GM23338 (cell line): ENCODE measurements at regions not wholly inside any gene's neighbourhood (a gene's known extent, or its start where the extent isn't known, plus 50 kb on each side); places are given as distances from the start of the nearest gene placed in this dataset.

ENCODE experiments used
- ATAC-seq: fragments of 200-7000 bp; cut with Tn5 transposase; 3 replicates; pipeline ENCODE4 v1.9.1; 2020
- DNase-seq: peaks from one replicate; pipeline ENCODE4 v3.0.0-alpha.2; 2015; ENCODE audit warnings: low spot score
- H2AFZ ChIP-seq: fragments of 200-600 bp; sonication (generic); 2 replicates; pipeline ENCODE4 v1.8.0; 2016; ENCODE audit warnings: antibody characterized with exemption, mild to moderate bottlenecking, moderate library complexity
- H3F3A ChIP-seq: fragments of 200-600 bp; sonication (generic); replicated peaks from 2 replicates; pipeline ENCODE4 v1.8.0; 2017; ENCODE audit warnings: antibody characterized with exemption, mixed run types, low read depth
- H3K27ac ChIP-seq: fragments of 200-600 bp; sonication (generic); 2 replicates; pipeline ENCODE4 v1.6.1; 2016; ENCODE audit warnings: low read depth
- H3K27me3 ChIP-seq: fragments of 200-600 bp; sonication (generic); 2 replicates; pipeline ENCODE4 v1.8.0; 2016; ENCODE audit warnings: mild to moderate bottlenecking, mixed run types, moderate library complexity; ENCODE audit not compliant: insufficient read depth
- H3K36me3 ChIP-seq: fragments of 200-600 bp; sonication (generic); 2 replicates; pipeline ENCODE4 v1.8.0; 2016; ENCODE audit warnings: mild to moderate bottlenecking; ENCODE audit not compliant: insufficient read depth
- H3K4me1 ChIP-seq: fragments of 200-600 bp; sonication (generic); 2 replicates; pipeline ENCODE4 v1.8.0; 2016; ENCODE audit warnings: mild to moderate bottlenecking, moderate library complexity; ENCODE audit not compliant: insufficient read depth
- H3K4me2 ChIP-seq: fragments of 200-600 bp; sonication (generic); 2 replicates; pipeline ENCODE4 v1.7.1; 2017; ENCODE audit warnings: mixed run types
- H3K4me3 ChIP-seq: fragments of 200-600 bp; sonication (generic); 2 replicates; pipeline ENCODE4 v1.6.1; 2016; ENCODE audit warnings: mixed run types
- H3K79me2 ChIP-seq: fragments of 200-600 bp; sonication (generic); replicated peaks from 2 replicates; pipeline ENCODE4 v1.8.0; 2017; ENCODE audit warnings: mild to moderate bottlenecking; ENCODE audit not compliant: insufficient read depth
- H3K9me2 ChIP-seq: fragments of 200-600 bp; sonication (generic); 2 replicates; pipeline ENCODE4 v1.8.0; 2017; ENCODE audit not compliant: insufficient read depth
- H4K20me1 ChIP-seq: fragments of 200-600 bp; sonication (generic); replicated peaks from 2 replicates; pipeline ENCODE4 v1.8.0; 2017; ENCODE audit warnings: mild to moderate bottlenecking; ENCODE audit not compliant: insufficient read depth
- H3K27ac Mint-ChIP-seq: 2 replicates; pipeline ENCODE4 v1.8.0; 2020; ENCODE audit warnings: inconsistent platforms, mild to moderate bottlenecking, moderate library complexity, mixed read lengths
- H3K27me3 Mint-ChIP-seq: 3 replicates; pipeline ENCODE4 v1.8.0; 2022; ENCODE audit warnings: low read depth, mild to moderate bottlenecking, moderate library complexity, mixed read lengths, inconsistent platforms; ENCODE audit not compliant: insufficient read depth, poor library complexity
- H3K36me3 Mint-ChIP-seq: 3 replicates; pipeline ENCODE4 v1.8.0; 2021; ENCODE audit warnings: low read depth, mild to moderate bottlenecking, inconsistent platforms, moderate library complexity, mixed read lengths
- H3K4me1 Mint-ChIP-seq: 3 replicates; pipeline ENCODE4 v1.8.0; 2020; ENCODE audit warnings: mild to moderate bottlenecking, inconsistent platforms, mixed read lengths
- H3K4me3 Mint-ChIP-seq: 3 replicates; pipeline ENCODE4 v1.8.0; 2021; ENCODE audit warnings: moderate library complexity, mild to moderate bottlenecking, inconsistent platforms, mixed read lengths
- H3K9me3 Mint-ChIP-seq: 3 replicates; pipeline ENCODE4 v1.8.0; 2020; ENCODE audit warnings: moderate library complexity, mild to moderate bottlenecking, inconsistent platforms, mixed read lengths
- CREB1 ChIP-seq: fragments of 250-450 bp; sonication (Bioruptor Pico); IDR thresholded peaks from 2 replicates; pipeline ENCODE4 v1.5.0; 2020; ENCODE audit warnings: low read depth, mild to moderate bottlenecking, moderate library complexity
- CTCF ChIP-seq, 2 experiments: fragments of 200-600 bp in 1 of 2; sonication (generic) in 1 of 2; conservative IDR thresholded peaks; 2 replicates each; pipeline versions ENCODE4 v1.5.1 to v1.6.1; 2016 to 2017; ENCODE audit warnings: antibody characterized with exemption in 2 of 2, low read depth in 2 of 2, mild to moderate bottlenecking in 2 of 2, moderate library complexity in 1 of 2
- EZH2phosphoT487 ChIP-seq: fragments of 200-600 bp; sonication (generic); IDR thresholded peaks from one replicate; pipeline ENCODE4 v1.8.1; 2018; ENCODE audit warnings: antibody characterized with exemption; ENCODE audit not compliant: unreplicated experiment
- JUNB ChIP-seq: IDR thresholded peaks from one replicate; pipeline ENCODE4 v1.6.1; 2016; ENCODE audit warnings: antibody characterized with exemption; ENCODE audit not compliant: unreplicated experiment
- NANOG ChIP-seq: IDR thresholded peaks from 2 replicates; pipeline ENCODE4 v1.6.1; 2016; ENCODE audit warnings: antibody characterized with exemption, borderline replicate concordance
- POLR2AphosphoS5 ChIP-seq: IDR thresholded peaks from 2 replicates; pipeline ENCODE4 v1.6.1; 2016; ENCODE audit warnings: antibody characterized with exemption, low read depth
- STAT1 ChIP-seq: IDR thresholded peaks from one replicate; pipeline ENCODE4 v1.6.1; 2016; ENCODE audit warnings: antibody characterized with exemption; ENCODE audit not compliant: unreplicated experiment
- TF ChIP-seq, protein P1 (sequence below): fragments of 250-450 bp; sonication (Bioruptor Pico); IDR thresholded peaks from 2 replicates; pipeline ENCODE4 v1.5.0; 2020; ENCODE audit warnings: mild to moderate bottlenecking, moderate library complexity
- TF ChIP-seq, protein P2 (sequence below): IDR thresholded peaks from 2 replicates; pipeline ENCODE4 v1.6.1; 2016; ENCODE audit warnings: antibody characterized with exemption

DNA sequence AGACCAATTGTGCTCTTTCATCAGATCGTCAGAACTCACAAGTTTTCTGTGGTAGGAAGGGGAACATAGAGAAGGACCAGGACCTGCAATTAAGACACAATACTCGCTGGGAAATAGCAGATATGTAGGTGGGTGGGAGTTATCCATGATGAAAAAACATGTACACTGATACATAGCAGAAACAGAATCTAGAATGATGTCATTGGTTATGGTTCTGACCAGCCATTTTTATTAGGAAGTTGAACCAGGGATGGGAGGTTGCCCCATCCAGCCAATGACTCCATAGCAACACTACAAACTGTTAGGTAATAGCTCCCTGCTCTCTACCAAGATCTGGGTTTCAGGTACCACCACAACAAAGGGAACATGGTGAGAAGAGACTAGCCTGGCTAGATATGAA is 393.5 kb upstream of the PBX1 start:
- Mint-ChIP-seq H3K9me3 (peaks cover 15% of the 10 kb centered on the region), H3K27me3 (peaks cover 5% of the 10 kb centered on the region), H3K27ac (no peak overlapping the region), H3K36me3 (peaks cover 3% of the 10 kb centered on the region; the same call in 2 of the 3 replicates), H3K4me1 (peaks cover 8% of the 10 kb centered on the region; the same call in 2 of the 3 replicates), H3K4me3 (no peak overlapping the region)
- peaks cover 4% of the 10 kb centered on the region for H3K4me1 ChIP-seq
- no peak for DNase-seq
- H3K27ac ChIP-seq: no peak overlapping the region
- TF ChIP-seq CTCF (conservative IDR thresholded peaks at IDR 0.05; ENCODE audit: low read depth in 2 of 2): no peak
- TF ChIP-seq, protein P1, sequence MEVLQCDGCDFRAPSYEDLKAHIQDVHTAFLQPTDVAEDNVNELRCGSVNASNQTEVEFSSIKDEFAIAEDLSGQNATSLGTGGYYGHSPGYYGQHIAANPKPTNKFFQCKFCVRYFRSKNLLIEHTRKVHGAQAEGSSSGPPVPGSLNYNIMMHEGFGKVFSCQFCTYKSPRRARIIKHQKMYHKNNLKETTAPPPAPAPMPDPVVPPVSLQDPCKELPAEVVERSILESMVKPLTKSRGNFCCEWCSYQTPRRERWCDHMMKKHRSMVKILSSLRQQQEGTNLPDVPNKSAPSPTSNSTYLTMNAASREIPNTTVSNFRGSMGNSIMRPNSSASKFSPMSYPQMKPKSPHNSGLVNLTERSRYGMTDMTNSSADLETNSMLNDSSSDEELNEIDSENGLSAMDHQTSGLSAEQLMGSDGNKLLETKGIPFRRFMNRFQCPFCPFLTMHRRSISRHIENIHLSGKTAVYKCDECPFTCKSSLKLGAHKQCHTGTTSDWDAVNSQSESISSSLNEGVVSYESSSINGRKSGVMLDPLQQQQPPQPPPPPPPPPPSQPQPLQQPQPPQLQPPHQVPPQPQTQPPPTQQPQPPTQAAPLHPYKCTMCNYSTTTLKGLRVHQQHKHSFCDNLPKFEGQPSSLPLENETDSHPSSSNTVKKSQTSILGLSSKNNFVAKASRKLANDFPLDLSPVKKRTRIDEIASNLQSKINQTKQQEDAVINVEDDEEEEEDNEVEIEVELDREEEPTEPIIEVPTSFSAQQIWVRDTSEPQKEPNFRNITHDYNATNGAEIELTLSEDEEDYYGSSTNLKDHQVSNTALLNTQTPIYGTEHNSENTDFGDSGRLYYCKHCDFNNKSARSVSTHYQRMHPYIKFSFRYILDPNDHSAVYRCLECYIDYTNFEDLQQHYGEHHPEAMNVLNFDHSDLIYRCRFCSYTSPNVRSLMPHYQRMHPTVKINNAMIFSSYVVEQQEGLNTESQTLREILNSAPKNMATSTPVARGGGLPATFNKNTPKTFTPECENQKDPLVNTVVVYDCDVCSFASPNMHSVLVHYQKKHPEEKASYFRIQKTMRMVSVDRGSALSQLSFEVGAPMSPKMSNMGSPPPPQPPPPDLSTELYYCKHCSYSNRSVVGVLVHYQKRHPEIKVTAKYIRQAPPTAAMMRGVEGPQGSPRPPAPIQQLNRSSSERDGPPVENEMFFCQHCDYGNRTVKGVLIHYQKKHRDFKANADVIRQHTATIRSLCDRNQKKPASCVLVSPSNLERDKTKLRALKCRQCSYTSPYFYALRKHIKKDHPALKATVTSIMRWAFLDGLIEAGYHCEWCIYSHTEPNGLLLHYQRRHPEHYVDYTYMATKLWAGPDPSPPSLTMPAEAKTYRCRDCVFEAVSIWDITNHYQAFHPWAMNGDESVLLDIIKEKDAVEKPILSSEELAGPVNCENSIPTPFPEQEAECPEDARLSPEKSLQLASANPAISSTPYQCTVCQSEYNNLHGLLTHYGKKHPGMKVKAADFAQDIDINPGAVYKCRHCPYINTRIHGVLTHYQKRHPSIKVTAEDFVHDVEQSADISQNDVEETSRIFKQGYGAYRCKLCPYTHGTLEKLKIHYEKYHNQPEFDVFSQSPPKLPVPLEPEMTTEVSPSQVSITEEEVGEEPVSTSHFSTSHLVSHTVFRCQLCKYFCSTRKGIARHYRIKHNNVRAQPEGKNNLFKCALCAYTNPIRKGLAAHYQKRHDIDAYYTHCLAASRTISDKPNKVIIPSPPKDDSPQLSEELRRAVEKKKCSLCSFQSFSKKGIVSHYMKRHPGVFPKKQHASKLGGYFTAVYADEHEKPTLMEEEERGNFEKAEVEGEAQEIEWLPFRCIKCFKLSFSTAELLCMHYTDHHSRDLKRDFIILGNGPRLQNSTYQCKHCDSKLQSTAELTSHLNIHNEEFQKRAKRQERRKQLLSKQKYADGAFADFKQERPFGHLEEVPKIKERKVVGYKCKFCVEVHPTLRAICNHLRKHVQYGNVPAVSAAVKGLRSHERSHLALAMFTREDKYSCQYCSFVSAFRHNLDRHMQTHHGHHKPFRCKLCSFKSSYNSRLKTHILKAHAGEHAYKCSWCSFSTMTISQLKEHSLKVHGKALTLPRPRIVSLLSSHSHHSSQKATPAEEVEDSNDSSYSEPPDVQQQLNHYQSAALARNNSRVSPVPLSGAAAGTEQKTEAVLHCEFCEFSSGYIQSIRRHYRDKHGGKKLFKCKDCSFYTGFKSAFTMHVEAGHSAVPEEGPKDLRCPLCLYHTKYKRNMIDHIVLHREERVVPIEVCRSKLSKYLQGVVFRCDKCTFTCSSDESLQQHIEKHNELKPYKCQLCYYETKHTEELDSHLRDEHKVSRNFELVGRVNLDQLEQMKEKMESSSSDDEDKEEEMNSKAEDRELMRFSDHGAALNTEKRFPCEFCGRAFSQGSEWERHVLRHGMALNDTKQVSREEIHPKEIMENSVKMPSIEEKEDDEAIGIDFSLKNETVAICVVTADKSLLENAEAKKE (CRISPR knock-in tag): no peak
- no peak for TF ChIP-seq JUNB
- TF ChIP-seq, protein P2, sequence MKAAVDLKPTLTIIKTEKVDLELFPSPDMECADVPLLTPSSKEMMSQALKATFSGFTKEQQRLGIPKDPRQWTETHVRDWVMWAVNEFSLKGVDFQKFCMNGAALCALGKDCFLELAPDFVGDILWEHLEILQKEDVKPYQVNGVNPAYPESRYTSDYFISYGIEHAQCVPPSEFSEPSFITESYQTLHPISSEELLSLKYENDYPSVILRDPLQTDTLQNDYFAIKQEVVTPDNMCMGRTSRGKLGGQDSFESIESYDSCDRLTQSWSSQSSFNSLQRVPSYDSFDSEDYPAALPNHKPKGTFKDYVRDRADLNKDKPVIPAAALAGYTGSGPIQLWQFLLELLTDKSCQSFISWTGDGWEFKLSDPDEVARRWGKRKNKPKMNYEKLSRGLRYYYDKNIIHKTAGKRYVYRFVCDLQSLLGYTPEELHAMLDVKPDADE: no peak
- TF ChIP-seq EZH2phosphoT487: no peak
- no peak for TF ChIP-seq STAT1
- no peak for TF ChIP-seq CREB1
- TF ChIP-seq POLR2AphosphoS5: no peak
- TF ChIP-seq NANOG: no peak
- H4K20me1 ChIP-seq: no peaks in the 10 kb centered on the region
- 0 out of 2 replicates have a peak, but pooled peaks cover 3% of the 10 kb centered on the region for H3K9me2 ChIP-seq
- H3K79me2 ChIP-seq: no peaks in the 10 kb centered on the region
- H3K27me3 ChIP-seq: no peaks in the 10 kb centered on the region
- H3F3A ChIP-seq: no peaks in the 10 kb centered on the region
- H3K36me3 ChIP-seq: no peaks in the 10 kb centered on the region
- H3K4me2 ChIP-seq: no peak overlapping the region
- no peak for ATAC-seq
- no peak overlapping the region for H2AFZ ChIP-seq
- no peak overlapping the region for H3K4me3 ChIP-seq
